CD14-positive monocyte (primary cell): ENCODE measurements at regions not wholly inside any gene's neighbourhood (a gene's known extent, or its start where the extent isn't known, plus 50 kb on each side); places are given as distances from the start of the nearest gene placed in this dataset.

Experiments used
- DNase-seq, 3 donors: peaks; one replicate each; pipeline ENCODE4 v3.0.0-alpha.2; 2011 to 2022
- H2AFZ ChIP-seq: 2 replicates; pipeline ENCODE4 v1.6.0; 2012; ENCODE audit warnings: mild to moderate bottlenecking, low read depth, low read length, inconsistent platforms; ENCODE audit not compliant: insufficient read depth, poor library complexity, severe bottlenecking
- H3K27ac ChIP-seq, 2 donors: 1 replicate in 1 of 2; 2 replicates in 1 of 2; pipeline ENCODE4 v1.5.1; 2012 to 2013; ENCODE audit warnings: low read length in 2 of 2, control low read depth in 1 of 2, inconsistent platforms in 1 of 2, low read depth in 1 of 2, mild to moderate bottlenecking in 1 of 2
- H3K27me3 ChIP-seq, 2 donors: one replicate each; pipeline versions ENCODE4 v1.6.0 to v1.6.1; 2011 to 2013; ENCODE audit warnings: low read length in 2 of 2; ENCODE audit not compliant: control insufficient read depth in 2 of 2, insufficient read depth in 2 of 2
- H3K36me3 ChIP-seq, 2 donors: replicated peaks in 1 of 2; 1 replicate in 1 of 2; 2 replicates in 1 of 2; pipeline versions ENCODE4 v1.5.1 to v1.6.1; 2012 to 2013; ENCODE audit warnings: low read length in 2 of 2, control low read depth in 1 of 2, inconsistent platforms in 1 of 2, mild to moderate bottlenecking in 1 of 2; ENCODE audit not compliant: insufficient read depth in 2 of 2, control insufficient read depth in 1 of 2
- H3K4me1 ChIP-seq, 2 donors: 1 replicate in 1 of 2; 2 replicates in 1 of 2; pipeline versions ENCODE4 v1.5.1 to v1.6.1; 2012 to 2013; ENCODE audit warnings: low read length in 2 of 2, control low read depth in 1 of 2, inconsistent platforms in 1 of 2, mild to moderate bottlenecking in 1 of 2, moderate library complexity in 1 of 2; ENCODE audit not compliant: insufficient read depth in 2 of 2, control insufficient read depth in 1 of 2
- H3K4me2 ChIP-seq: replicated peaks from 2 replicates; pipeline ENCODE3; 2012; ENCODE audit warnings: low read length, moderate library complexity, mild to moderate bottlenecking; ENCODE audit not compliant: poor library complexity, severe bottlenecking; ENCODE audit errors: extremely low read depth
- H3K4me3 ChIP-seq, 3 experiments: fragments of 200-600 bp in 1 of 3; sonication (generic) in 1 of 3; replicated peaks in 1 of 3; 1 replicate in 2 of 3; 2 replicates in 1 of 3; pipeline ENCODE4 v1.5.1; 2011 to 2013; ENCODE audit warnings: low read length in 3 of 3, mild to moderate bottlenecking in 3 of 3, control low read depth in 2 of 3, low read depth in 2 of 3, inconsistent platforms in 1 of 3, moderate library complexity in 1 of 3
- H3K79me2 ChIP-seq: 2 replicates; pipeline ENCODE4 v1.6.0; 2012; ENCODE audit warnings: mild to moderate bottlenecking, control low read depth, inconsistent platforms, low read length, moderate library complexity; ENCODE audit not compliant: insufficient read depth
- H3K9ac ChIP-seq: 2 replicates; pipeline ENCODE4 v1.6.0; 2017; ENCODE audit warnings: low read length, mild to moderate bottlenecking; ENCODE audit not compliant: insufficient read depth, poor library complexity, severe bottlenecking
- H3K9me3 ChIP-seq, 2 donors: replicated peaks in 1 of 2; 1 replicate in 1 of 2; 2 replicates in 1 of 2; pipeline versions ENCODE4 v1.5.1 to v1.6.1; 2012 to 2013; ENCODE audit warnings: low read length in 2 of 2, control low read depth in 1 of 2; ENCODE audit not compliant: control insufficient read depth in 1 of 2, insufficient read depth in 1 of 2
- H4K20me1 ChIP-seq: 2 replicates; pipeline ENCODE4 v1.6.0; 2012; ENCODE audit warnings: mild to moderate bottlenecking, low read length, control low read depth, moderate library complexity; ENCODE audit not compliant: insufficient read depth
- H3K27ac Mint-ChIP-seq, 7 donors: one replicate each; pipeline ENCODE4 v1.8.0; 2020; ENCODE audit warnings: mild to moderate bottlenecking in 7 of 7, mixed read lengths in 7 of 7, moderate library complexity in 6 of 7, inconsistent platforms in 2 of 7
- H3K27me3 Mint-ChIP-seq, 3 donors: one replicate each; pipeline ENCODE4 v1.8.0; 2021 to 2022; ENCODE audit warnings: low read depth in 3 of 3, mild to moderate bottlenecking in 3 of 3, mixed read lengths in 3 of 3, moderate library complexity in 3 of 3, inconsistent platforms in 1 of 3
- H3K36me3 Mint-ChIP-seq, 2 donors: one replicate each; pipeline ENCODE4 v1.8.0; 2020; ENCODE audit warnings: mixed read lengths in 2 of 2, inconsistent platforms in 1 of 2, mild to moderate bottlenecking in 1 of 2
- H3K4me1 Mint-ChIP-seq: one replicate; pipeline ENCODE4 v1.8.0; 2020; ENCODE audit warnings: mild to moderate bottlenecking, mixed read lengths
- H3K4me3 Mint-ChIP-seq, 2 donors: one replicate each; pipeline ENCODE4 v1.8.0; 2020; ENCODE audit warnings: mild to moderate bottlenecking in 2 of 2, mixed read lengths in 2 of 2, moderate library complexity in 1 of 2
- H3K9me3 Mint-ChIP-seq, 7 donors: one replicate each; pipeline ENCODE4 v1.8.0; 2020 to 2022; ENCODE audit warnings: mixed read lengths in 7 of 7, mild to moderate bottlenecking in 6 of 7, moderate library complexity in 6 of 7, inconsistent platforms in 2 of 7
- CTCF ChIP-seq: fragments of 200-600 bp; IDR thresholded peaks from one replicate; pipeline ENCODE4 v1.8.0; 2022; ENCODE audit warnings: antibody characterized with exemption, mild to moderate bottlenecking
- WGBS: methylation state at CpG from one replicate; pipeline ENCODE4 v1.1.5; 2013; ENCODE audit warnings: missing lambda C conversion rate; ENCODE audit not compliant: insufficient coverage; 5-methylcytosine and 5-hydroxymethylcytosine counted together
- intact Hi-C, 2 donors: fragments of 100-400 bp; cut with micrococcal nuclease; formaldehyde crosslinking; loops; one replicate each; pipeline versions ENCODE4 v1.15.0 to v1.15.1; 2023

GRCh38 chr2:182622231-182622630, 93.8 kb upstream of the DNAJC10 start:
- Histone ChIP-seq H3K4me3 (no peak overlapping the region), H3K27ac (no peak overlapping the region), H3K27me3 (no peaks in the 10 kb centered on the region), H4K20me1 (no peaks in the 10 kb centered on the region), H2AFZ (no peak overlapping the region), H3K4me1 (no peaks in the 10 kb centered on the region), H3K36me3 (no peaks in the 10 kb centered on the region), H3K79me2 (no peaks in the 10 kb centered on the region), H3K9me3 (no peaks in the 10 kb centered on the region), H3K9ac (no peak overlapping the region), H3K4me2 (no peak overlapping the region)
- Mint-ChIP-seq H3K36me3 (no peaks in the 10 kb centered on the region), H3K9me3 (peaks cover 0 to 5% (median 0%) of the 10 kb centered on the region in 7 donors), H3K4me1 (no peaks in the 10 kb centered on the region), H3K27ac (no peak overlapping the region), H3K27me3 (peaks cover 0 to 2% (median 0%) of the 10 kb centered on the region in 3 donors), H3K4me3 (no peak overlapping the region)
- WGBS: 100% methylated on average over 1 of the region's 2 CpGs
- DNase-seq: no peak
- intact Hi-C loops: no loop called here
- TF ChIP-seq CTCF: no peak

GRCh38 chr2:182625814-182626213, 90.2 kb upstream of the DNAJC10 start:
- H3K9me3 Mint-ChIP-seq: peaks cover 0 to 5% (median 0%) of the 10 kb centered on the region in 7 donors
- no peak overlapping the region for H3K4me3 Mint-ChIP-seq
- Histone ChIP-seq H3K27ac (no peak overlapping the region), H3K4me2 (no peak overlapping the region), H3K4me3 (no peak overlapping the region), H3K9ac (no peak overlapping the region), H4K20me1 (no peaks in the 10 kb centered on the region), H3K27me3 (no peaks in the 10 kb centered on the region), H3K4me1 (no peaks in the 10 kb centered on the region), H2AFZ (peak overlapping the region; percentile 17), H3K9me3 (no peaks in the 10 kb centered on the region), H3K36me3 (no peaks in the 10 kb centered on the region), H3K79me2 (no peaks in the 10 kb centered on the region)
- no peak for DNase-seq
- WGBS: 100% methylated on average over 1 of the region's 1 CpG
- no peak overlapping the region for H3K27ac Mint-ChIP-seq
- no peak for TF ChIP-seq CTCF
- peaks cover 0 to 2% (median 1%) of the 10 kb centered on the region in 3 donors for H3K27me3 Mint-ChIP-seq
- no peaks in the 10 kb centered on the region for H3K36me3 Mint-ChIP-seq
- H3K4me1 Mint-ChIP-seq: no peaks in the 10 kb centered on the region
- intact Hi-C loops: no loop called here
